ENCODE measurements at regions not wholly inside any gene's neighbourhood (a gene's known extent, or its start where the extent isn't known, plus 50 kb on each side); places are given as distances from the start of the nearest gene placed in this dataset.

- TF ChIP-seq CTCF (IDR thresholded peaks at IDR 0.05; ENCODE audit: poor library complexity) = no peak
- TF ChIP-seq EZH2phosphoT487 (IDR thresholded peaks at IDR 0.05; ENCODE audit: low read depth, severe bottlenecking, unreplicated experiment) = no peak
- TF ChIP-seq EZH2 (IDR thresholded peaks at IDR 0.05; ENCODE audit: borderline replicate concordance) = no peak
Measured at GRCh38 chr4:184913356-184914143, 87.8 kb upstream of the ACSL1 start.
